ENCODE measurements at regions not wholly inside any gene's neighbourhood (a gene's known extent, or its start where the extent isn't known, plus 50 kb on each side); places are given as distances from the start of the nearest gene placed in this dataset.

DNA sequence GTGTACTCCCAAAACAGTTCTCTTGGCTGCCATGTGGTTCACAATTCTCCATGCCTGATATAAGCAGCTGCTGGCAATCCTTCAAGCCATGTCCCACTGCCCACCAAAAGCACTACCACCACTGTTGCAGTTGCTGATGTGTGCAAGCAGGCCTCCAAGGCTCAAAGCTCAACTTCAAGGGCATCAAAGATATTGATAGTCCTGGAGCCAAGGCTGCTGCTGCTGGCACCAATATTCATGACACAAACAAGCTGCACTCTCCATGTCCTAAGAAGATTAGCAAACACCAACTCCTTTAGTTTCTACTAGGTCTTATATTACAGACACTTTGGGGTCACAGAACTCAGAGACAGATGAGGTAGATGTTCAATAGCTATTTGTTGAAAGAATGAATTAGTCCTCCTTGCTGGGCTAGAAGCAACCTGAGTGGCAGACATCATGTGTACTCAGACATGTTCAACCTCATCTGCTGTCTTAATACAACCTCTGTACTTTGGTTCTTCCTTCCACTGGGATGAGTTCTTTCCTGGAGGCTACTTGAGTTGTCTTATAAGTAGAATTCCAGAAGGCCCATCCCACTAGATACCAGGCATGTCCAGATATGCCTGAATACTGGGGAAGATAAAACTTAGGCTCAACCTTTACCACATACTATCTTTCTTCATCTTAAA, 104.5 kb upstream of the UGP2 start:
- TF ChIP-seq CEBPB (IDR thresholded peaks at IDR 0.05), result no peak
- TF ChIP-seq, protein P1, sequence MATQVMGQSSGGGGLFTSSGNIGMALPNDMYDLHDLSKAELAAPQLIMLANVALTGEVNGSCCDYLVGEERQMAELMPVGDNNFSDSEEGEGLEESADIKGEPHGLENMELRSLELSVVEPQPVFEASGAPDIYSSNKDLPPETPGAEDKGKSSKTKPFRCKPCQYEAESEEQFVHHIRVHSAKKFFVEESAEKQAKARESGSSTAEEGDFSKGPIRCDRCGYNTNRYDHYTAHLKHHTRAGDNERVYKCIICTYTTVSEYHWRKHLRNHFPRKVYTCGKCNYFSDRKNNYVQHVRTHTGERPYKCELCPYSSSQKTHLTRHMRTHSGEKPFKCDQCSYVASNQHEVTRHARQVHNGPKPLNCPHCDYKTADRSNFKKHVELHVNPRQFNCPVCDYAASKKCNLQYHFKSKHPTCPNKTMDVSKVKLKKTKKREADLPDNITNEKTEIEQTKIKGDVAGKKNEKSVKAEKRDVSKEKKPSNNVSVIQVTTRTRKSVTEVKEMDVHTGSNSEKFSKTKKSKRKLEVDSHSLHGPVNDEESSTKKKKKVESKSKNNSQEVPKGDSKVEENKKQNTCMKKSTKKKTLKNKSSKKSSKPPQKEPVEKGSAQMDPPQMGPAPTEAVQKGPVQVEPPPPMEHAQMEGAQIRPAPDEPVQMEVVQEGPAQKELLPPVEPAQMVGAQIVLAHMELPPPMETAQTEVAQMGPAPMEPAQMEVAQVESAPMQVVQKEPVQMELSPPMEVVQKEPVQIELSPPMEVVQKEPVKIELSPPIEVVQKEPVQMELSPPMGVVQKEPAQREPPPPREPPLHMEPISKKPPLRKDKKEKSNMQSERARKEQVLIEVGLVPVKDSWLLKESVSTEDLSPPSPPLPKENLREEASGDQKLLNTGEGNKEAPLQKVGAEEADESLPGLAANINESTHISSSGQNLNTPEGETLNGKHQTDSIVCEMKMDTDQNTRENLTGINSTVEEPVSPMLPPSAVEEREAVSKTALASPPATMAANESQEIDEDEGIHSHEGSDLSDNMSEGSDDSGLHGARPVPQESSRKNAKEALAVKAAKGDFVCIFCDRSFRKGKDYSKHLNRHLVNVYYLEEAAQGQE (IDR thresholded peaks at IDR 0.05; ENCODE audit: low read depth), result no peak
- no peak for TF ChIP-seq CREB1 (IDR thresholded peaks at IDR 0.05; ENCODE audit: low read depth)
- no peak for TF ChIP-seq RAD21 (IDR thresholded peaks at IDR 0.05; ENCODE audit: low read depth)
- no peak for TF ChIP-seq TAF1 (IDR thresholded peaks at IDR 0.05; ENCODE audit: low read depth)
- no peak for TF ChIP-seq EGR1 (IDR thresholded peaks at IDR 0.05)
- no peak for TF ChIP-seq EP300 (IDR thresholded peaks at IDR 0.05; ENCODE audit: borderline replicate concordance)

All from Ishikawa (cell line).